ENCODE measurements at regions not wholly inside any gene's neighbourhood (a gene's known extent, or its start where the extent isn't known, plus 50 kb on each side); places are given as distances from the start of the nearest gene placed in this dataset.
"Not testable (repeated sequence)": the region's sequence is repeated elsewhere in the genome, so short reads cannot be mapped to it uniquely, and the experiment has no call there.

DNA sequence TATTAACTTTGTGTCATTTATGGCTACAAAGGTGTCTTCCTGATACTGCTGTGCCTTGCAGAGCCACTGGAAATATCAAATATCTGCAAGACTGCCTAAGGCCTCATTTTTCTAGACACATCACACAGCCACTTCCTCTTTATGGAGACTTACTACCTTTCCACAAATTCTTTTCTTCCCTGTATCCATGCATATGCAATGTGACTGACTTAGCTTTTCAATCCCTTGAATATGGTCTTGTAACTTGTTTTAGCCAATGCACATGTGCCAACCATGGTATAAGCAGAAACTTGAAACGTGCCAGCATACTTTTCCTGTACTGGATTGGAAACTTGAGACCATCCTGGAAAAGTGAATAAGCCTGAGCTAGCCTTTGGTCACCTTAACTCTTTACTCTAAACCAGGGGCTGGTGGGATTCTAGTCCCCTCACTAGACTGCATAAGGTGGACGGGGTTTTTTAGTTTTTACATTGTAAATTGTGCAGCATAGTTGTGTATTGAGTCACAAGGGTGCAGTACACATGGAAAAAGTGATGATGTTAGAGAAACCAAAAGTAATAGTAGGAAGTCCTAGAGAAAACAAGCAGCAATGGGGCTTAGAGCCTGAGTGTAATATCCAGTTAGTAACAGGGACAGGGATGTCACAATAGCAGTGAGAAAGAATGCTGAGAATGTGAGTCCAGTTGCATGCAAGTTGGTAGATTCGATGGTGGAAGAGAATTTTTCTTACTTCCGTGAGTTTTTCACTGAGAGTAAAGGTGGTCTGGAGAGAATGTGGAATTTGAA, 879.5 kb downstream of the SORCS1 start:
- ATAC-seq (no peak), DNase-seq (no peak)
- Mint-ChIP-seq H3K4me1 (no peaks in the 10 kb centered on the region), H3K27ac (no peak overlapping the region), H3K4me3 (no peak overlapping the region), H3K9me3 (ENCODE audit: low read depth) (peaks cover 11% of the 10 kb centered on the region), H3K27me3 (no peaks in the 10 kb centered on the region), H3K36me3 (no peaks in the 10 kb centered on the region)
- CTCF ChIA-PET = no interaction called here

DNA sequence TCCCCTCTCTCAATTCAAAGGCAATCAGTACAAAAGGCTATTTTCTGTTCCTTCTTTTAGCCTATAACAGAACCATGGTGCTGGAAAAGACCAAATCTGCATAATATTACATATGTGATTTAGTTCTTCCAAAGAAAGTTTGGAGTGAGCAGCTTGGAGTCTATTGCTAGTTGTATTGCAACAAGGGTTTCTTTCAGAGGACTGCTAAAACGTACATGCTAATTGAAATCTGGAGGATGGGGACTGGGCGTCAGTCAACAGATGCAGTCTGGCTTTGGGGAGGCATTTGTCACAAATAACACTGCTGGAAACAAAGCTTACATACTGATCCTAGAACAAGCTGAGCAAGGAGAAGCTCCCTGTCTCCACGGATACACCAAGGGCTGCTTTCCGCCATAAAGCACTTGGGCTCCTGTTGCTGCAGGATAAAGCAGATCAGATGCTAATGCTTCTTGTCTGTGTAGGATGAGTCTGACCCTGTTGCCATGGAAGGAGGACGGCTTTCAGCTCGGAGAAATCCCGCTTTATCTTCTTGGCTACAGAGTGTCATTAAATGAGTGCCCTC, 883.5 kb downstream of the SORCS1 start:
- no peak for DNase-seq
- Mint-ChIP-seq H3K4me3 (no peak overlapping the region), H3K4me1 (no peaks in the 10 kb centered on the region)

DNA sequence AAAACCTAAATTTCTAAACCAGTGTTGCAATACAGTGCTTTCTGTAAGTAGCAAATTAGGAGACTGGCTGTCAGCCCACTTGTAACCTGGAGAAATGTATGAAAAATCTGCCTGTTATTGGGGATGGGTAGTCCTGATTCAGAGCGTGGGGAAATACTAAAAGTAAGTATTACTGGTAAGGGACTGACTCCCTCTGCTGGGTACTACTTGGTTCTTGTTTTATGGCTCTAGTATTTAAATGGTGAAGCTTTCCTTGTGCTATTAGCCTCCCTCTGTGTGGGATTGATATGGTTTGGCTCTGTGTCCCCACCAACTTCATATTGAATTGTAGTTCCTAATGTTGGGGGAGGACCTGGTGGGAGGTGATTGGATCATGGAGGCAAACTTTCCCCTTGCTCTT, 886.1 kb downstream of the SORCS1 start:
- CTCF ChIA-PET = no interaction called here
- Mint-ChIP-seq H3K36me3 (no peaks in the 10 kb centered on the region), H3K4me3 (no peak overlapping the region), H3K27me3 (no peaks in the 10 kb centered on the region), H3K27ac (no peak overlapping the region), H3K9me3 (ENCODE audit: low read depth) (peaks cover 9% of the 10 kb centered on the region), H3K4me1 (no peaks in the 10 kb centered on the region)
- DNase-seq = no peak
- ATAC-seq = no peak

More for the DNA sequence above, 883.5 kb downstream of the SORCS1 start:
- Mint-ChIP-seq H3K36me3 (no peaks in the 10 kb centered on the region), H3K27ac (no peak overlapping the region), H3K27me3 (no peaks in the 10 kb centered on the region), H3K9me3 (ENCODE audit: low read depth) (peaks cover 15% of the 10 kb centered on the region)
- CTCF ChIA-PET = no interaction called here
- ATAC-seq = no peak

DNA sequence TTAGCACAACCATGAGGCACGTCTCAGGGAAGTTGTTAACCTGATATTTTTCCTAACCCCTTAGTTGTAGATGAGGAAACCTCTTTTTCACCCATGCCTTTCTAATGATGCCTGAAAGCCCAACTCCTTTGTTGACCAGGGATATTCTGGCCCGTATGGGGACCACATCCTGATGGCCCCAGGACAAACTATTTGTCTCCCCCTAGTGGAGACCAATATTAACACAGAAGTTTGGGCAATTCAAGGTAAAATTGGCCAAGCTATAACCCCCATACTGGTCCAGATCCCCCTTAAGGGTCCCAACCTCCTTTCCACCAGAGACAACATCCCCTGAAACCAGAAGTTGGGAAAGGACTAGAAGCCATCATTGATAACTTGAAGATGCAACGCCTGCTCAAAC, 893.3 kb downstream of the SORCS1 start:
- DNase-seq (no peak), ATAC-seq (no peak)
- Mint-ChIP-seq H3K27me3 (no peaks in the 10 kb centered on the region), H3K27ac (no peak overlapping the region), H3K36me3 (no peaks in the 10 kb centered on the region), H3K4me3 (no peak overlapping the region), H3K4me1 (no peaks in the 10 kb centered on the region), H3K9me3 (ENCODE audit: low read depth) (peaks cover 2% of the 10 kb centered on the region)
- CTCF ChIA-PET = no interaction called here

DNA sequence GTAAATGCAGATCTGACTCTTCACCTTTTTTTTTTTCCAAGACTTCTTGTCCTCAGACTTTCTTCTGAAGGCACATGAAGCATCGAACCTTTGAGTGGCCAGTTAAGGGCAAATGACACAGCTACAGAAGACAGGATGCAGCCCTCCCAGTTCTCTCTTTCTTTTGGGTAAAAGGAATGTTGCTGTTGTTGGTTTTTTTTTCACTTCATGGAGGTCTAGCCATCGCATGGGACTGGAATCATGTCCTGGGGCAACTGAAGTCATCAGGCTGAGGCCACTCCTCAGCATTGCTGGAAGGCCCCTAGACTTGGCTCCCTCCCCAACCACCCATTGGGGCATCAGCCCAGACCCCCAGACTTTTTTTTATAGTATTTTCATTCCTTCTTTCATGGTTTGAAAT, 896.5 kb downstream of the SORCS1 start:
- H3K4me3 Mint-ChIP-seq = no peak overlapping the region
- no peak for ATAC-seq
- H3K27me3 Mint-ChIP-seq = no peaks in the 10 kb centered on the region
- no peaks in the 10 kb centered on the region for H3K36me3 Mint-ChIP-seq
- no peak overlapping the region for H3K27ac Mint-ChIP-seq
- peaks cover 4% of the 10 kb centered on the region for H3K9me3 Mint-ChIP-seq (ENCODE audit: low read depth)
- H3K4me1 Mint-ChIP-seq = no peaks in the 10 kb centered on the region
- CTCF ChIA-PET = no interaction called here
- DNase-seq = no peak

- DNase-seq (no peak), ATAC-seq (no peak)
- Mint-ChIP-seq H3K4me3 (no peak overlapping the region), H3K9me3 (ENCODE audit: low read depth) (peaks cover 4% of the 10 kb centered on the region), H3K4me1 (no peaks in the 10 kb centered on the region), H3K27ac (no peak overlapping the region), H3K36me3 (no peaks in the 10 kb centered on the region), H3K27me3 (no peaks in the 10 kb centered on the region)
- CTCF ChIA-PET = no interaction called here
Measured at GRCh38 chr10:106267591-106267990, 896.9 kb downstream of the SORCS1 start.

GRCh38 chr10:106257432-106257831, 907.1 kb downstream of the SORCS1 start:
- CTCF ChIA-PET; H3K4me1 Mint-ChIP-seq; H3K27me3 Mint-ChIP-seq; H3K36me3 Mint-ChIP-seq; DNase-seq; H3K27ac Mint-ChIP-seq; H3K9me3 Mint-ChIP-seq (ENCODE audit: low read depth); ATAC-seq; H3K4me3 Mint-ChIP-seq: not testable (repeated sequence)

- H3K9me3 Mint-ChIP-seq (ENCODE audit: low read depth) = no peaks in the 10 kb centered on the region
- H3K4me1 Mint-ChIP-seq = no peaks in the 10 kb centered on the region
- ATAC-seq = no peak
- no peak overlapping the region for H3K27ac Mint-ChIP-seq
- CTCF ChIA-PET = no interaction called here
- H3K27me3 Mint-ChIP-seq = no peaks in the 10 kb centered on the region
- H3K4me3 Mint-ChIP-seq = no peak overlapping the region
- no peak for DNase-seq
- H3K36me3 Mint-ChIP-seq = no peaks in the 10 kb centered on the region
Measured at GRCh38 chr10:106255111-106255678, 909.3 kb downstream of the SORCS1 start.

GRCh38 chr10:106254071-106254470, 910.4 kb downstream of the SORCS1 start:
- H3K4me1 Mint-ChIP-seq = no peaks in the 10 kb centered on the region
- ATAC-seq (no peak), DNase-seq (no peak)
- no peaks in the 10 kb centered on the region for H3K36me3 Mint-ChIP-seq
- CTCF ChIA-PET = no interaction called here
- no peaks in the 10 kb centered on the region for H3K27me3 Mint-ChIP-seq
- no peak overlapping the region for H3K27ac Mint-ChIP-seq
- no peak overlapping the region for H3K4me3 Mint-ChIP-seq
- no peaks in the 10 kb centered on the region for H3K9me3 Mint-ChIP-seq (ENCODE audit: low read depth)

GRCh38 chr10:106252541-106252940, 912.0 kb downstream of the SORCS1 start:
- H3K27me3 Mint-ChIP-seq = no peaks in the 10 kb centered on the region
- H3K4me3 Mint-ChIP-seq = no peak overlapping the region
- no peaks in the 10 kb centered on the region for H3K9me3 Mint-ChIP-seq (ENCODE audit: low read depth)
- no peak for DNase-seq
- no peak overlapping the region for H3K27ac Mint-ChIP-seq
- no peak for ATAC-seq
- H3K4me1 Mint-ChIP-seq = no peaks in the 10 kb centered on the region
- CTCF ChIA-PET = no interaction called here
- H3K36me3 Mint-ChIP-seq = no peaks in the 10 kb centered on the region

GRCh38 chr10:106251573-106251972, 912.9 kb downstream of the SORCS1 start:
- CTCF ChIA-PET = no interaction called here
- DNase-seq = no peak
- H3K27me3 Mint-ChIP-seq = no peaks in the 10 kb centered on the region
- H3K27ac Mint-ChIP-seq = no peak overlapping the region
- H3K4me3 Mint-ChIP-seq = no peak overlapping the region
- H3K36me3 Mint-ChIP-seq = no peaks in the 10 kb centered on the region
- no peak for ATAC-seq
- no peaks in the 10 kb centered on the region for H3K4me1 Mint-ChIP-seq
- H3K9me3 Mint-ChIP-seq (ENCODE audit: low read depth) = peaks cover 2% of the 10 kb centered on the region

GRCh38 chr10:106242301-106242700, 922.2 kb downstream of the SORCS1 start:
- Mint-ChIP-seq H3K4me1 (no peaks in the 10 kb centered on the region), H3K36me3 (no peaks in the 10 kb centered on the region), H3K4me3 (no peak overlapping the region), H3K9me3 (ENCODE audit: low read depth) (peaks cover 6% of the 10 kb centered on the region), H3K27ac (no peak overlapping the region), H3K27me3 (no peaks in the 10 kb centered on the region)
- DNase-seq = no peak
- CTCF ChIA-PET = no interaction called here
- no peak for ATAC-seq

- Mint-ChIP-seq H3K4me3 (no peak overlapping the region), H3K27me3 (no peaks in the 10 kb centered on the region), H3K9me3 (ENCODE audit: low read depth) (peaks cover 10% of the 10 kb centered on the region), H3K36me3 (no peaks in the 10 kb centered on the region), H3K27ac (no peak overlapping the region), H3K4me1 (no peaks in the 10 kb centered on the region)
- ATAC-seq (no peak), DNase-seq (no peak)
- CTCF ChIA-PET = no interaction called here
Measured at GRCh38 chr10:106226828-106227227, 937.7 kb downstream of the SORCS1 start.

DNA sequence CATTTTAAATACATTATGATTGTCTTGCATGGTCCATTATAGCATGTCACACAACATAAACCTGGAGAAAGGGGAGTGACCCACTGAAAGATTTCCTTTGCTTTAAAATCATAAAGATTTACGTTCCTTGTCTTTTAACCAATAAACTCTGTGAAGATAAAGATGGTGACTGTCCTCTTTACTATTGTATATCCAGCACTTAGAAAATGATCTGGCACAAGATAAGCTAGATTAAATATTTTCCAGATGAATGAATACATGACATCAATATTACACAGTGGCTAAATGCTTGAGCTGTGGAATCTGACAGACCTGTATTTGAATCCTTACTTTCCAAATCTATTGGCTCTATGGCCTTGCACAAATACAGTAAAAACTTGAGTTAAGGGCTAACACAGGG, 938.4 kb downstream of the SORCS1 start:
- DNase-seq (no peak), ATAC-seq (no peak)
- CTCF ChIA-PET = no interaction called here
- no peaks in the 10 kb centered on the region for H3K36me3 Mint-ChIP-seq
- H3K4me1 Mint-ChIP-seq = no peaks in the 10 kb centered on the region
- no peaks in the 10 kb centered on the region for H3K27me3 Mint-ChIP-seq
- no peak overlapping the region for H3K4me3 Mint-ChIP-seq
- no peak overlapping the region for H3K27ac Mint-ChIP-seq
- peaks cover 7% of the 10 kb centered on the region for H3K9me3 Mint-ChIP-seq (ENCODE audit: low read depth)
